ENCODE measurements at regions not wholly inside any gene's neighbourhood (a gene's known extent, or its start where the extent isn't known, plus 50 kb on each side); places are given as distances from the start of the nearest gene placed in this dataset.

DNA sequence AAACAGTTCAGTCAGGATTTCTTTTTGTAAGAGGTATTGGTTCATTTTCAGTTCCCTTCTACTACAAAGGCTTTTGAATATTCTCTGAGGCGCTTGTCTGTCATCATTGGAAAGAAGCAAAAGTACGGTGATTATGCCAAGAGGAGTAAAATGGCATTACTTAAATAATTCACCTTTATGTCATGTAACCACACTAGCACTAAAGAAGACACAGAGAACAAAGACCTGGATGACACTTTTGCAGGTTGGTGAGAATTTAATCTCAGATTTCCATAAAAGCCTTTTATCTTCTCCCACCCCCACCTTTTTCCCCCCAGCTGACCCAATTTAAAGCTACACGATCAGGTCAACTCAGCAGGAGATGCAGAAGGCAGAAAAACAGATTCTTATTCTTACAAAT is 451.8 kb downstream of the HACE1 start:
- TF ChIP-seq POLR2A (IDR thresholded peaks at IDR 0.05) (no peak), POLR2AphosphoS5 (IDR thresholded peaks at IDR 0.05) (no peak)
